GM18861 (cell line): ENCODE measurements at regions not wholly inside any gene's neighbourhood (a gene's known extent, or its start where the extent isn't known, plus 50 kb on each side); places are given as distances from the start of the nearest gene placed in this dataset.

Source experiments
- ATAC-seq: cut with Tn5 transposase; IDR thresholded peaks from one replicate; pipeline ENCODE4 v1.9.1; 2021; ENCODE audit not compliant: unreplicated experiment

GRCh38 chr13:57784633-57785032, 153.1 kb downstream of the PCDH17 start:
- no peak for ATAC-seq

GRCh38 chr13:57787058-57787791, 155.7 kb downstream of the PCDH17 start:
- no peak for ATAC-seq

GRCh38 chr13:57799624-57800023, 168.1 kb downstream of the PCDH17 start:
- ATAC-seq, result no peak

GRCh38 chr13:57813651-57814050, 182.1 kb downstream of the PCDH17 start:
- ATAC-seq, result no peak

GRCh38 chr13:57815600-57815999, 184.1 kb downstream of the PCDH17 start:
- ATAC-seq, result no peak

GRCh38 chr13:57820924-57821323, 189.4 kb downstream of the PCDH17 start:
- no peak for ATAC-seq

- ATAC-seq, result no peak
These were observed 192.2 kb downstream of the PCDH17 start for GRCh38 chr13:57823704-57824103.

GRCh38 chr13:57824121-57824520, 192.6 kb downstream of the PCDH17 start:
- no peak for ATAC-seq

- no peak for ATAC-seq
These were observed 193.5 kb downstream of the PCDH17 start for GRCh38 chr13:57825066-57825465.

- no peak for ATAC-seq
These were observed 198.0 kb downstream of the PCDH17 start for GRCh38 chr13:57829496-57829895.

GRCh38 chr13:57832187-57832586, 200.6 kb downstream of the PCDH17 start:
- ATAC-seq, result no peak

GRCh38 chr13:57837801-57838200, 206.3 kb downstream of the PCDH17 start:
- ATAC-seq, result no peak

GRCh38 chr13:57843521-57843920, 212.0 kb downstream of the PCDH17 start:
- ATAC-seq, result no peak

GRCh38 chr13:57846600-57847173, 215.1 kb downstream of the PCDH17 start:
- ATAC-seq, result no peak

- ATAC-seq, result no peak
These were observed 226.4 kb downstream of the PCDH17 start for GRCh38 chr13:57857945-57858344.

GRCh38 chr13:57858376-57858775, 226.8 kb downstream of the PCDH17 start:
- no peak for ATAC-seq

GRCh38 chr13:57862879-57863278, 231.3 kb downstream of the PCDH17 start:
- ATAC-seq, result no peak

- no peak for ATAC-seq
These were observed 234.2 kb downstream of the PCDH17 start for GRCh38 chr13:57865600-57866294.

GRCh38 chr13:57874530-57874929, 243.0 kb downstream of the PCDH17 start:
- no peak for ATAC-seq

GRCh38 chr13:57877601-57878000, 246.1 kb downstream of the PCDH17 start:
- ATAC-seq, result no peak

- ATAC-seq, result no peak
These were observed 246.7 kb downstream of the PCDH17 start for GRCh38 chr13:57878291-57878690.

GRCh38 chr13:57897225-57897624, 265.7 kb downstream of the PCDH17 start:
- ATAC-seq, result no peak
